WTC11 (cell line): ENCODE measurements at regions not wholly inside any gene's neighbourhood (a gene's known extent, or its start where the extent isn't known, plus 50 kb on each side); places are given as distances from the start of the nearest gene placed in this dataset.

ENCODE experiments used
- ATAC-seq: fragments of 200-7000 bp; cut with Tn5 transposase; 2 replicates; pipeline ENCODE4 v1.10.0; 2021; ENCODE audit warnings: mild to moderate bottlenecking, moderate library complexity
- CTCF ChIA-PET: fragments of 300-600 bp; sonication (Branson Sonifier 250); formaldehyde crosslinking; loops from one replicate; lab custom pipeline; 2021; ENCODE audit warnings: antibody characterized with exemption; lab: Charles Lee
- POLR2A ChIA-PET: fragments of 350-600 bp; sonication (Branson Sonifier 250); formaldehyde crosslinking; loops from one replicate; lab custom pipeline; 2021; ENCODE audit warnings: antibody characterized with exemption; lab: Charles Lee
- DNase-seq: peaks from one replicate; pipeline ENCODE4 v3.0.0; 2021; ENCODE audit warnings: low spot score
- H3K27ac Mint-ChIP-seq: 2 replicates; pipeline ENCODE4 v1.8.0; 2021; ENCODE audit warnings: mixed read lengths
- H3K27me3 Mint-ChIP-seq: 2 replicates; pipeline ENCODE4 v1.8.0; 2021; ENCODE audit warnings: low read depth, mild to moderate bottlenecking, moderate library complexity, mixed read lengths
- H3K36me3 Mint-ChIP-seq: 2 replicates; pipeline ENCODE4 v1.8.0; 2021; ENCODE audit warnings: mixed read lengths
- H3K4me1 Mint-ChIP-seq: 2 replicates; pipeline ENCODE4 v1.8.0; 2022; ENCODE audit warnings: mixed read lengths
- H3K4me3 Mint-ChIP-seq: 2 replicates; pipeline ENCODE4 v1.8.0; 2021; ENCODE audit warnings: mild to moderate bottlenecking, moderate library complexity, mixed read lengths
- H3K9me3 Mint-ChIP-seq: 2 replicates; pipeline ENCODE4 v1.8.0; 2021; ENCODE audit warnings: mixed read lengths
- ATF2 ChIP-seq: sonication (generic); formaldehyde crosslinking; IDR thresholded peaks from 2 replicates; pipeline ENCODE4 v1.8.1; 2022; ENCODE audit warnings: low read depth, missing genetic modification reagents, borderline replicate concordance
- CBFB ChIP-seq: sonication (generic); formaldehyde crosslinking; IDR thresholded peaks from 2 replicates; pipeline ENCODE4 v1.8.1; 2022; ENCODE audit warnings: mild to moderate bottlenecking, low read depth, missing genetic modification reagents
- CREB1 ChIP-seq: sonication (generic); formaldehyde crosslinking; IDR thresholded peaks from 2 replicates; pipeline ENCODE4 v1.8.0; 2023; ENCODE audit warnings: mild to moderate bottlenecking, missing genetic modification reagents
- CTCF ChIP-seq: fragments of 200-600 bp; IDR thresholded peaks from 2 replicates; pipeline ENCODE4 v1.8.0; 2022; ENCODE audit warnings: antibody characterized with exemption
- E2F1 ChIP-seq: sonication (generic); formaldehyde crosslinking; IDR thresholded peaks from 2 replicates; pipeline ENCODE4 v1.8.0; 2022; ENCODE audit warnings: mild to moderate bottlenecking, missing genetic modification reagents
- E2F5 ChIP-seq: sonication (generic); formaldehyde crosslinking; IDR thresholded peaks from 2 replicates; pipeline ENCODE4 v1.8.1; 2022; ENCODE audit warnings: mild to moderate bottlenecking, moderate library complexity, missing genetic modification reagents
- ESRRA ChIP-seq: sonication (generic); formaldehyde crosslinking; IDR thresholded peaks from 2 replicates; pipeline ENCODE4 v1.8.1; 2022; ENCODE audit warnings: mild to moderate bottlenecking, missing genetic modification reagents, borderline replicate concordance
- FOXJ3 ChIP-seq: sonication (generic); formaldehyde crosslinking; IDR thresholded peaks from 2 replicates; pipeline ENCODE4 v1.9.0; 2021; ENCODE audit warnings: missing genetic modification reagents, mild to moderate bottlenecking, borderline replicate concordance
- FOXP1 ChIP-seq: sonication (generic); formaldehyde crosslinking; IDR thresholded peaks from 2 replicates; pipeline ENCODE4 v1.8.0; 2022; ENCODE audit warnings: missing genetic modification reagents, mild to moderate bottlenecking, moderate library complexity, borderline replicate concordance
- GRHL2 ChIP-seq: fragments of 250-450 bp; sonication (Bioruptor Pico); IDR thresholded peaks from 2 replicates; pipeline ENCODE4 v1.8.0; 2022; ENCODE audit warnings: mild to moderate bottlenecking, moderate library complexity; ENCODE audit not compliant: insufficient replicate concordance, severe bottlenecking
- GTF2I ChIP-seq: fragments of 250-450 bp; sonication (Bioruptor Pico); conservative IDR thresholded peaks from 2 replicates; pipeline ENCODE4 v1.4.0; 2021; ENCODE audit warnings: mild to moderate bottlenecking
- HMGA2 ChIP-seq: fragments of 250-450 bp; sonication (Bioruptor Pico); IDR thresholded peaks from 2 replicates; pipeline ENCODE4 v1.4.0; 2021; ENCODE audit warnings: mild to moderate bottlenecking, moderate library complexity
- IRF2 ChIP-seq: sonication (generic); formaldehyde crosslinking; IDR thresholded peaks from 2 replicates; pipeline ENCODE4 v1.8.0; 2022; ENCODE audit warnings: low read depth, missing genetic modification reagents, borderline replicate concordance
- JUN ChIP-seq: sonication (generic); formaldehyde crosslinking; IDR thresholded peaks from 2 replicates; pipeline ENCODE4 v1.8.0; 2023; ENCODE audit warnings: mild to moderate bottlenecking, missing genetic modification reagents
- KAT7 ChIP-seq: sonication (generic); formaldehyde crosslinking; IDR thresholded peaks from 2 replicates; pipeline ENCODE4 v1.8.1; 2023; ENCODE audit warnings: missing genetic modification reagents, mild to moderate bottlenecking, borderline replicate concordance
- NR1H2 ChIP-seq: sonication (generic); formaldehyde crosslinking; IDR thresholded peaks from 2 replicates; pipeline ENCODE4 v1.9.0; 2021; ENCODE audit warnings: mild to moderate bottlenecking, moderate library complexity, missing genetic modification reagents
- OVOL2 ChIP-seq: fragments of 250-450 bp; sonication (Bioruptor Pico); IDR thresholded peaks from 2 replicates; pipeline ENCODE4 v1.9.0; 2021; ENCODE audit warnings: mild to moderate bottlenecking, borderline replicate concordance
- PREB ChIP-seq: sonication (generic); formaldehyde crosslinking; IDR thresholded peaks from 2 replicates; pipeline ENCODE4 v1.8.1; 2022; ENCODE audit warnings: mild to moderate bottlenecking, missing genetic modification reagents, moderate library complexity, borderline replicate concordance
- SMAD4 ChIP-seq: sonication (generic); formaldehyde crosslinking; IDR thresholded peaks from 2 replicates; pipeline ENCODE4 v1.8.0; 2022; ENCODE audit warnings: mild to moderate bottlenecking, missing genetic modification reagents
- STAT6 ChIP-seq: sonication (generic); formaldehyde crosslinking; conservative IDR thresholded peaks from 2 replicates; pipeline ENCODE4 v1.8.1; 2023; ENCODE audit warnings: mild to moderate bottlenecking, low read depth, missing genetic modification reagents, moderate library complexity
- TCF7 ChIP-seq: sonication (generic); formaldehyde crosslinking; IDR thresholded peaks from 2 replicates; pipeline ENCODE4 v1.8.0; 2022; ENCODE audit warnings: mild to moderate bottlenecking, low read depth, missing genetic modification reagents, moderate library complexity
- ZBTB43 ChIP-seq: sonication (generic); formaldehyde crosslinking; IDR thresholded peaks from 2 replicates; pipeline ENCODE4 v1.8.1; 2023; ENCODE audit warnings: mild to moderate bottlenecking, missing genetic modification reagents
- ZNF396 ChIP-seq: fragments of 250-450 bp; sonication (Bioruptor Pico); IDR thresholded peaks from 2 replicates; pipeline ENCODE4 v1.8.0; 2021; ENCODE audit warnings: mild to moderate bottlenecking, moderate library complexity, borderline replicate concordance
- ZNF425 ChIP-seq: fragments of 250-450 bp; sonication (Bioruptor Pico); conservative IDR thresholded peaks from 2 replicates; pipeline ENCODE4 v1.9.0; 2021; ENCODE audit warnings: mild to moderate bottlenecking

GRCh38 chr17:53227111-53227510 lies 595.6 kb upstream of the KIF2B start (continued):
- TF ChIP-seq ZNF425 (CRISPR knock-in tag) (no peak), CBFB (CRISPR knock-in tag) (no peak), STAT6 (no peak), OVOL2 (CRISPR knock-in tag) (no peak), NR1H2 (CRISPR knock-in tag) (no peak), ZNF396 (CRISPR knock-in tag) (no peak), TCF7 (no peak), CTCF (no peak), FOXP1 (CRISPR knock-in tag) (no peak), GTF2I (CRISPR knock-in tag) (no peak), JUN (no peak), ATF2 (CRISPR knock-in tag) (no peak), ESRRA (CRISPR knock-in tag) (no peak)

- CTCF ChIA-PET = no interaction called here
- no peaks in the 10 kb centered on the region for H3K4me1 Mint-ChIP-seq
- peaks cover 3% of the 10 kb centered on the region; the same call in 1 of the 2 replicates for H3K27me3 Mint-ChIP-seq
- H3K9me3 Mint-ChIP-seq = peaks cover 56% of the 10 kb centered on the region
- DNase-seq = no peak
- no peak overlapping the region for H3K4me3 Mint-ChIP-seq
- POLR2A ChIA-PET = no interaction called here
- ATAC-seq = no peak
- H3K27ac Mint-ChIP-seq = no peak overlapping the region
- peaks cover 36% of the 10 kb centered on the region for H3K36me3 Mint-ChIP-seq
- no peak for TF ChIP-seq ZBTB43
- TF ChIP-seq E2F1 = no peak
- no peak for TF ChIP-seq HMGA2 (CRISPR knock-in tag)
- TF ChIP-seq GRHL2 (CRISPR knock-in tag) = no peak
- TF ChIP-seq E2F5 (CRISPR knock-in tag) = no peak
- no peak for TF ChIP-seq KAT7 (CRISPR knock-in tag)
- TF ChIP-seq IRF2 (CRISPR knock-in tag) = no peak
- TF ChIP-seq CREB1 (CRISPR knock-in tag) = no peak
- no peak for TF ChIP-seq PREB (CRISPR knock-in tag)
- no peak for TF ChIP-seq OVOL2 (CRISPR knock-in tag)
- no peak for TF ChIP-seq FOXJ3 (CRISPR knock-in tag)
- no peak for TF ChIP-seq SMAD4 (CRISPR knock-in tag)
- no peak for TF ChIP-seq ESRRA (CRISPR knock-in tag)
- no peak for TF ChIP-seq GTF2I (CRISPR knock-in tag)
Measured at GRCh38 chr17:53219821-53220220, 602.9 kb upstream of the KIF2B start.
